Subcutaneous abdominal adipose tissue (tissue), 5 donors: ENCODE measurements at regions not wholly inside any gene's neighbourhood (a gene's known extent, or its start where the extent isn't known, plus 50 kb on each side); places are given as distances from the start of the nearest gene placed in this dataset.

ENCODE experiments used
- H3K27ac ChIP-seq: one replicate; pipeline ENCODE4 v1.7.0; 2013; ENCODE audit warnings: low read depth, mild to moderate bottlenecking, inconsistent platforms, low read length, moderate library complexity
- H3K27me3 ChIP-seq, 5 donors: one replicate each; pipeline ENCODE4 v1.7.0; 2013; ENCODE audit warnings: low read length in 5 of 5, inconsistent platforms in 1 of 5; ENCODE audit not compliant: control insufficient read depth in 5 of 5, insufficient read depth in 4 of 5
- H3K36me3 ChIP-seq, 5 donors: one replicate each; pipeline ENCODE4 v1.7.0; 2013; ENCODE audit warnings: low read length in 5 of 5; ENCODE audit not compliant: control insufficient read depth in 5 of 5, insufficient read depth in 5 of 5
- H3K4me1 ChIP-seq, 5 donors: one replicate each; pipeline ENCODE4 v1.7.0; 2013; ENCODE audit warnings: low read length in 5 of 5, mild to moderate bottlenecking in 3 of 5, moderate library complexity in 1 of 5; ENCODE audit not compliant: control insufficient read depth in 5 of 5, insufficient read depth in 5 of 5
- H3K4me3 ChIP-seq, 5 donors: one replicate each; pipeline ENCODE4 v1.7.0; 2013; ENCODE audit warnings: low read length in 5 of 5, low read depth in 1 of 5
- H3K9ac ChIP-seq, 5 donors: one replicate each; pipeline ENCODE4 v1.7.0; 2013; ENCODE audit warnings: low read length in 5 of 5, mild to moderate bottlenecking in 4 of 5, moderate library complexity in 3 of 5
- H3K9me3 ChIP-seq, 5 donors: one replicate each; pipeline ENCODE4 v1.7.0; 2013; ENCODE audit warnings: low read length in 5 of 5; ENCODE audit not compliant: control insufficient read depth in 5 of 5
- donor health status: healthy.
- donor health status: healthy.
- donor health status: healthy.
- donor health status: healthy.
- donor health status: healthy.

GRCh38 chr15:49706805-49707204 is 86.0 kb downstream of the DTWD1 start:
- no peak overlapping the region for H3K27ac ChIP-seq
- no peak overlapping the region for H3K4me3 ChIP-seq
- H3K4me1 ChIP-seq: peaks cover 0 to 6% (median 0%) of the 10 kb centered on the region in 5 donors
- no peaks in the 10 kb centered on the region for H3K27me3 ChIP-seq
- H3K9ac ChIP-seq: no peak overlapping the region
- H3K9me3 ChIP-seq: peaks cover 12 to 24% (median 19%) of the 10 kb centered on the region in 5 donors
- H3K36me3 ChIP-seq: no peaks in the 10 kb centered on the region

GRCh38 chr15:49707598-49707997 is 86.8 kb downstream of the DTWD1 start:
- Histone ChIP-seq H3K4me1 (peaks cover 0 to 6% (median 0%) of the 10 kb centered on the region in 5 donors), H3K27me3 (no peaks in the 10 kb centered on the region), H3K9me3 (peaks cover 12 to 24% (median 19%) of the 10 kb centered on the region in 5 donors), H3K9ac (no peak overlapping the region), H3K36me3 (no peaks in the 10 kb centered on the region), H3K27ac (no peak overlapping the region), H3K4me3 (no peak overlapping the region)

GRCh38 chr15:49709646-49710214 is 88.9 kb downstream of the DTWD1 start:
- Histone ChIP-seq H3K36me3 (no peaks in the 10 kb centered on the region), H3K4me3 (peak overlapping the region in 1 of 5 donors; percentile 17), H3K9me3 (peaks cover 12 to 24% (median 19%) of the 10 kb centered on the region in 5 donors)

GRCh38 chr15:49712162-49712561 is 91.3 kb downstream of the DTWD1 start:
- Histone ChIP-seq H3K27me3 (no peaks in the 10 kb centered on the region), H3K27ac (no peak overlapping the region), H3K9ac (no peak overlapping the region), H3K4me3 (no peak overlapping the region), H3K4me1 (peaks cover 0 to 8% (median 0%) of the 10 kb centered on the region in 5 donors), H3K36me3 (no peaks in the 10 kb centered on the region), H3K9me3 (peaks cover 12 to 24% (median 19%) of the 10 kb centered on the region in 5 donors)

More at GRCh38 chr15:49709646-49710214, 88.9 kb downstream of the DTWD1 start:
- no peak overlapping the region for H3K9ac ChIP-seq
- H3K27ac ChIP-seq: no peak overlapping the region
- no peaks in the 10 kb centered on the region for H3K27me3 ChIP-seq
- H3K4me1 ChIP-seq: peaks cover 0 to 6% (median 0%) of the 10 kb centered on the region in 5 donors

- Histone ChIP-seq H3K27ac (no peak overlapping the region), H3K4me1 (peaks cover 0 to 14% (median 4%) of the 10 kb centered on the region in 5 donors), H3K27me3 (no peaks in the 10 kb centered on the region), H3K9me3 (peaks cover 9 to 20% (median 17%) of the 10 kb centered on the region in 5 donors), H3K36me3 (no peaks in the 10 kb centered on the region), H3K4me3 (no peak overlapping the region), H3K9ac (no peak overlapping the region)
These were observed 92.1 kb downstream of the DTWD1 start for GRCh38 chr15:49712846-49713450.

GRCh38 chr15:49715211-49715610 is 94.4 kb downstream of the DTWD1 start:
- Histone ChIP-seq H3K27me3 (no peaks in the 10 kb centered on the region), H3K4me3 (no peak overlapping the region), H3K36me3 (no peaks in the 10 kb centered on the region), H3K27ac (no peak overlapping the region), H3K9me3 (peaks cover 2 to 10% (median 8%) of the 10 kb centered on the region in 5 donors), H3K9ac (no peak overlapping the region), H3K4me1 (peaks cover 0 to 31% (median 21%) of the 10 kb centered on the region in 5 donors)

- H3K9me3 ChIP-seq: peaks cover 0 to 5% (median 3%) of the 10 kb centered on the region in 5 donors
- H3K9ac ChIP-seq: no peak overlapping the region
- no peaks in the 10 kb centered on the region for H3K27me3 ChIP-seq
- no peak overlapping the region for H3K4me3 ChIP-seq
- no peaks in the 10 kb centered on the region for H3K36me3 ChIP-seq
- H3K27ac ChIP-seq: no peak overlapping the region
- peaks cover 0 to 35% (median 22%) of the 10 kb centered on the region in 5 donors for H3K4me1 ChIP-seq
These were observed 94.9 kb downstream of the DTWD1 start for GRCh38 chr15:49715701-49716100.

GRCh38 chr15:49718234-49718633 is 97.4 kb downstream of the DTWD1 start:
- Histone ChIP-seq H3K4me1 (peaks cover 0 to 41% (median 27%) of the 10 kb centered on the region in 5 donors), H3K36me3 (no peaks in the 10 kb centered on the region), H3K27me3 (no peaks in the 10 kb centered on the region), H3K9ac (peak overlapping the region in 3 of 5 donors; percentile 26 to 74 (median 57)), H3K9me3 (no peaks in the 10 kb centered on the region), H3K27ac (peak overlapping the region; percentile 95), H3K4me3 (no peak overlapping the region)

GRCh38 chr15:49718846-49719245 is 98.0 kb downstream of the DTWD1 start:
- H3K36me3 ChIP-seq: no peaks in the 10 kb centered on the region
- H3K27me3 ChIP-seq: no peaks in the 10 kb centered on the region
- peak overlapping the region in 4 of 5 donors; percentile 26 to 74 (median 45) for H3K9ac ChIP-seq
- no peak overlapping the region for H3K4me3 ChIP-seq
- no peaks in the 10 kb centered on the region for H3K9me3 ChIP-seq
- peak overlapping the region; percentile 95 for H3K27ac ChIP-seq
- peaks cover 0 to 41% (median 27%) of the 10 kb centered on the region in 5 donors for H3K4me1 ChIP-seq

- Histone ChIP-seq H3K4me3 (no peak overlapping the region), H3K9ac (peak overlapping the region in 1 of 5 donors; percentile 40), H3K4me1 (peaks cover 0 to 41% (median 27%) of the 10 kb centered on the region in 5 donors), H3K27ac (peak overlapping the region; percentile 95), H3K27me3 (no peaks in the 10 kb centered on the region), H3K9me3 (peaks cover 0 to 1% (median 0%) of the 10 kb centered on the region in 5 donors), H3K36me3 (no peaks in the 10 kb centered on the region)
These were observed 99.4 kb downstream of the DTWD1 start for GRCh38 chr15:49720261-49720660.
